VCaP (cell line): ENCODE measurements at regions not wholly inside any gene's neighbourhood (a gene's known extent, or its start where the extent isn't known, plus 50 kb on each side); places are given as distances from the start of the nearest gene placed in this dataset.

Experiments used
- H3K27ac ChIP-seq: fragments of 450-650 bp; 2 replicates; pipeline ENCODE4 v1.5.1; 2017
- CTCF ChIP-seq: fragments of 450-650 bp; conservative IDR thresholded peaks from 2 replicates; pipeline ENCODE4 v1.5.1; 2017; ENCODE audit warnings: mild to moderate bottlenecking, moderate library complexity

GRCh38 chr4:182000077-182000476, 243.1 kb upstream of the TENM3 start:
- H3K27ac ChIP-seq = no peak overlapping the region
- no peak for TF ChIP-seq CTCF

- no peak for TF ChIP-seq CTCF
- H3K27ac ChIP-seq = no peak overlapping the region
Observed at GRCh38 chr4:182010876-182011275, 232.3 kb upstream of the TENM3 start.

- no peak overlapping the region for H3K27ac ChIP-seq
- no peak for TF ChIP-seq CTCF
Observed at GRCh38 chr4:182014164-182014563, 229.0 kb upstream of the TENM3 start.

GRCh38 chr4:182015014-182015413, 228.2 kb upstream of the TENM3 start:
- H3K27ac ChIP-seq = no peak overlapping the region
- TF ChIP-seq CTCF = no peak

- no peak overlapping the region for H3K27ac ChIP-seq
- TF ChIP-seq CTCF = no peak
Observed at GRCh38 chr4:182015893-182016292, 227.3 kb upstream of the TENM3 start.

GRCh38 chr4:182017038-182017437, 226.2 kb upstream of the TENM3 start:
- no peak overlapping the region for H3K27ac ChIP-seq
- no peak for TF ChIP-seq CTCF

- no peak for TF ChIP-seq CTCF
- no peak overlapping the region for H3K27ac ChIP-seq
Observed at GRCh38 chr4:182018691-182019090, 224.5 kb upstream of the TENM3 start.
